ENCODE measurements at regions not wholly inside any gene's neighbourhood (a gene's known extent, or its start where the extent isn't known, plus 50 kb on each side); places are given as distances from the start of the nearest gene placed in this dataset.

DNA sequence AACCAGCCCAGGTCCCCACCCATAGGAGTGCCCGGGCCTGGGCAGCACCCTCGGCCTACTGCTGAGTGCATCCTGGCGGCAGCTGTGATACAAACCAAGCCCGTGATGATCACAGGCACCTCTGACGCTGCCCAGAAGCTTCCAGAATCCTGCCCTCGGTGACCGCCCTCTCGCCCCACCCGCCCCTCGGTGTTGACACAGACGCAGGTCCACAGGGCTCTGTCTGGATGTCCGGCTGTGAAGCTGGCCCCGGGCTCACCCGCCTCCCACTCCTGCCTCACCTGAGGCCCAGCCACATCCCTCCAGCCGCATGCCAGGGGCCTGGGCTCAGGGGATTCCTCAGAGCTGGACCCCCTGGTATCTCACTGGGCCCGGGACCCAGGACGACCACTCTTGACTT, 191.0 kb downstream of the BRD1 start:
- no peak for DNase-seq

GRCh38 chr22:49636214-49636613, 191.5 kb downstream of the BRD1 start:
- DNase-seq: no peak

DNA sequence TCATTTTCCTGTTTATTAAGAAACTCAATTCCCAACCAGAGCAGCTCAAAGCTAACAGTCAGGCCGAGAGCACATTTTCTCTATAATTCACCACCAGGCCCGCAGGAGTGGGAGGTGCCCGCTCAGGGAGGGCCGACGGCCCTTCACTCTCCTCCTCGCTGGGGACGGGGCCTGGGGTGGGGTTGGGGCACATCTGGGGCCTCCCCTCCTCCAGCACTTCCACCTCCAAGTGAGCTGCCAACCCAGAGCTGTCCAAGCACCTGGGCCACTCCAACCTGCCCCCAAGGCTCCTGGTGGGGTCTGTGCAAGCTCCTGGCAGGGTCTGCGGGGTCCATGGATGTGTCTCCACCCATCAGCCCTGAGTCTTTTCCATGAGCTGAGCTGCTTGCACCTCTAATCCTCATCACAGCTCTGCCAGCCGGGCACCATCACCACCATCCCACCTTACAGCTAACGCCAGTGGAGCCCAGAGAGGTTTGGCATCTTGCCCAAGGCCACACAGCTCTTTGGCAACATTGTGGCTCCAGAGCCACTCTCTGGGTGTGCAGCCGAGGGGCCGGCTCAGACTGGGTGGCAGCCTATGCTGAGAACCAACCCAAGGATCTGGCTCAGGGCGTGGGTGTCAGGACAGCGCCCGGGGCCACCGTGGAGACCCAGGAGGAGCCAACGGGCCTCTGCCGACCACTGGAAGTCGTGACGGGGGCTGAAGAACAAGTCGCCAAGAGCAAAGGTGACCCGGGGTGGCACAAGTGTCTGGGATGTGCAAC, 193.5 kb downstream of the BRD1 start:
- DNase-seq: no peak

DNA sequence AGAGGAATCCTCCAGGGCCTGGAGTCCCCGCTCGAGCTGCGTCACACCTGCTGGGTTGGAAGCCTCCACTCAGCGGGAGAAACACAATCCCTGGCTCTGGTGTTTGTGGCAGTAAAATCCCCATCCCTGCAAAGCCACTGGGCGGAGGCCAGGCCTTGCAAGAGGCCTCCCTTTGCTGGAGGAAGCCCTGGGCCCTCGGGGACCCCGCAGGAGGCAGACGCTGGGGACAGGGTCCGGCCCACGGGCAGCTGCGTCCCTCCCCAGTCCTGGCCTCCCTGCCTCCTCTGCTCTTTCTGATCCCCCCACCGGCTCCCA, 194.7 kb downstream of the BRD1 start:
- no peak for DNase-seq

DNA sequence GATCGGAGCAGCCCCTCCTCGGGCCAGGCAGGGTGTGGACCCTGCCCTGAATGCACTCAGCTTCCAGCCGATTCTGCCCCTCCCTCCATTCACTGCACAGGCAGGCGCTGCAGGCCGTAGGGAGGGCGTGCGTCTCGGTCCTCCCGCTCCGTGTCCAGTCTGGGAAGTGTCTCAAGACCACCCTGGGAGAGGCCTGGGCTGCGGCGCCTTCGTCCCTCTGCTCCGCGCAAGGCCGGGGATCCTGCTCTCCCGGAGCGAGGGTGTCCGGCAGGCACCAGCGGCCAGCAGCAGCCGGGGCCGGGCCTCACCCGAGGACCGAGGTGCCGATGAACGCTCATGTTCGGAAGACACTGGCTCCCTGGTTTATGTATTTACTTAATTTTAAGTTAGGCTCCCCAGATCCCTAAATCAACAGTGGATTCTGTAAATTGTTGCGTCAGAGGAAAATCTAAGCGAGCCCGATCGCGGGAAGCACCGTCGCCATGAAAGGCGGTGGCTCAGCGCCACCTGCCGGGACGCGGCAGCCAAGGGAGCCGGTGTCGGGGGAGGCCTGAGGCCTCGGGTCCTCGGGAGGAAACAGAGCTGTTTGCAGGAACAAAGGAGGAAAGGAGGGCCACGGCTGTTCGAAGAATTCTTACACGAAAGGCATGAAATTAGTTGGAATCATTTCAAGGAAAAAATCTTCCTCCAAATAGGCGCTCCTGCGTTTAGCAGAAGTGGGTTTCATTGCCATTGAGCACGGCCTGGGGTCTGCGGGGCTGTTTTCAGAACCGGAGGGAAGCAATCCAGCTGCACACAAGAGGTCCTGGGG, 195.3 kb downstream of the BRD1 start:
- DNase-seq: no peak

DNA sequence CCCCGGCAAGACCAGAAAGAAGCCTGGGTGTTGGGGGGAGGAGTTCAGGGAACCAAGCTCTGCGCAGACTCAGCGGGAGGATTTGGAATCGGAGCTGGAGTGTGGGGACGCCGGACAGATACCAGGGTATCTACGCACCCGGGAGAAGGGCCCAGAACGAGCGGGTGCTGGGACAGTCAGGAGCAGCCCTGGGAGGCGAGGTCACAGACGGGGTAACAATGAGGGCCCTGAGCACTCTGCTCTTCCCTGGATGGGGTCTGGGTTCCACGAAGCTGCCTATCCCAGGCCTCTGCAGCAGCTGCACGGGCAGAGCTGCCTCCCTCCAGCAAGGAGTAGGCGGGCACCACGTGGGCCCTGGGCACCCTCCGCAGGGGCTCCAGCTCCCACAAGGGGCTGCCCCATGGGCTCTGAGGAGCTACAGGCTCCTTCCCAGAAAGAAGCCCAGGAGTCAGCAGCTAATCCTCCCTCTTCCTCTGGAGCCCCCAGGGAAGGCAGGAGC, 197.2 kb downstream of the BRD1 start:
- DNase-seq: no peak

DNA sequence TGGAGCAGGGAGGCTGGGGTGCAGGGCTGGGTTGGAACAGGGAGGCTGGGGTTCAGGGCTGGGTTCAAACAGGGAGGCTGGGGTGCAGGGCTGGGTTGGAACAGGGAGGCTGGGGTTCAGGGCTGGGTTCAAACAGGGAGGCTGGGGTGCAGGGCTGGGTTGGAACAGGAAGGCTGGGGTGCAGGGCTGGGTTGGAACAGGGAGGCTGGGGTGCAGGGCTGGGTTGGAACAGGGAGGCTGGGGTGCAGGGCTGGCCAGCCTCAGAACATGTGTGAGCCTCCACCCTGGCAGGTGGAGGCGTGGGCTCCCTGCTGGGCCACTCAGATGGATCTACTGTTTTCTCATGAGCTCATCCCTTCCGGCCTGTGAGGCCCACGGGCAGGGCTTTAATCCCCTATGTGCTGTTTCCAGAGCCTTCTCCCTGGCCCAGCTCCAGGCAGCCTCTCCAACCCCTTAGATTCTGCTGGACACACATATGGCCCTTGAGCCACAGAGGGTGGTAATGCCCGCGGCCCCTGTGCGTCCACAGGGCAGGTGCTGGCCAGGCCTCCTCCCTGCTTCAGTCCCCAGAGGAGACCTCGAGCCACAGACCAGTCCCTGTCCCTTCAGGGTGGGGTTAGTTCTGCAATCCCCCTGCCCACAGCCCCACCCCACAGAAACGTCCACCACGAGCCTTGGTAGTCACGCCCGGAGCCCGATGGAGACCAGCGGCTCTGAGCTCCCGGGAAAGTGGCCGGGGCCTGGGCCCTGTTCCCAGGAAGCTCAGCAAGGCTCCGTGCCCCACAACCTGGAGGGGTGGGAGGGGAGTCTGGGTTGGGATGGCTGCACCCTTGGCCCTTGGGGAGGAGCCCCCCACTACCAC, 197.9 kb downstream of the BRD1 start:
- DNase-seq: no peak

- DNase-seq: no peak
Observed at GRCh38 chr22:49629261-49629570, 198.5 kb downstream of the BRD1 start.

DNA sequence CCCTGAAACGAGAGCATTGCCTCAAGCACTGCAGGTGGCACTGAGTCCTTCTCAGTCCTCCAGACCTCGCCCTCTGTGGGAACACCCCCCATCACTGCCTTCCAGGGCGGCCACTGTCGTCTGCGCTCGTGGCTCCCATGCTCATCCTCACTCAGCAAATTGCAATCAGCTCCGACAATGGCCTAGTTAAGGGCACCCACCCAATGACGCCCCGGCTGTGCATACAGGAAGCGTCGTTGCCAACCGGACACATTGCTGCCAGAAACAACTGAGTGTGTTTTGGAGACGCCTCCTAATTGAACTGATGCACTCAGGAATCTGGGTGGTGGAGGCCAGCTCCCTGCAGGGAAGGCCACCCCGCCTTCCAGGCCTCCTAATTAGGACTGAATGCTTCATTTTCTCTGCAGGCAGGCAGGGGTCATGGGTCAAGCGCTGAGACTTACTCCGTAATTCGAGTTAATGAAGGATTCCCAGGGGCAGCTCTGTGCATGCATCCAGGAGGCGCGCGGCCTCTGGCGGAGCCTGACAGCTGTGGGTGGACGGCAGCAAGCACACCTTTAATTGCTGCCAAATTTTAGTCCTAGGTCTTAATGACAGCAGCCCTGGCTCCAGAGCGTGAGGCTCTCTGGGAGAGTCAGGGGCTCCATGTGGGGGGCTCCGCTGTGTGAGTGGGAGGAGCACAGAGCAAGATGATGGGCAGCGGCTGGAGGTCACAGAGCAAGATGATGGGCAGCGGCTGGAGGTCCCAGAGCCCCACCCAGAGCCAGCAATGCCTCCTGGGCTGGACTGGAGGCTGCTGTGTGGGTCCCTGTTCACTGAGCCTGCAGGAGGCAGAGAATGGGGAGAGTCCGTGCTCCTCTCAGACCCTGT, 199.0 kb downstream of the BRD1 start:
- DNase-seq: no peak

DNA sequence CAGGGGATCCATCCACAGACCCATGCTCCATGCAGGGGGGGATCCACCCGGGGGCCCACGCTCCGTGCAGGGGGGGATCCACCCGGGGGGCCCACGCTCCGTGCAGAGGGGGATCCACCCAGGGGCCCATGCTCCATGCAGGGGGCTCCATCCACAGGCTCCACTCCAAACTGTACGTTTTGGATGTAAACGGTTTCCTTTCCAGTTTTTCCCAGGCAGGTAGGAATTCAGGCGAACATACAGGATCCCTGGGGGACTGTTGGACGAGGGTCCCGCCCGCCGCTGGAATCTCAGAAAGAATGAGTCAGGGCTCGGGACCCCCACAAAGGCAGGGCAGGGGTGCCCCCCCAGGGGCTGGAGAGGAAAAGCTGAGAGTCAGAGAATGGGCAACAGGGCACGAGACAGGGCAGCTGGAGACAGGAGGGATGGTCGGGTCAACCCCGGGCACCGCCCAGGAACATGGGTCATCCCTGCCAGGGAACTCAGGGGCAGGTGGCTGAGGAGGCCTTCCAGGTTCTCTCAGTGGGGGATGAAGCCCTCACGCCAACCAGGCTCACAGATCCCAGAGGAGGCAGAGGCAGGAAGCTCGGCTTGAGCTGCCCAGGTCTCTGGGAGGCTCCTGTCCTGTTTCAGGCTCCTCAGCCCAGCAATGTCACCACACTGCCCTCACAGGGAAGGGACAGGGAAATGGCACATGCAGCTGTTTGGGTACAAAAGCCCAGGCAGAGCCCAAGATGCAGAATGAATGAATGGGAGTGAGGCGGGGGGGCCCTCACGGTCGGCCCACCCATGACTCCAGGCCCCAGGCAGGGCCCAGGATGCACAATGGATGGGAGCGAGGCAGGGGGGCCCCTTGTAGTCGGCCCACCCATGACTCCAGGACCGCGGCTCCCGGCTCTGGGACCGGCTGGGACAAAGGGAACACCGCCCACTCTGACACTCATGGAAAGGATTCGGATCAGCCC, 200.2 kb downstream of the BRD1 start:
- no peak for DNase-seq

GRCh38 chr22:49626361-49627216, 201.1 kb downstream of the BRD1 start:
- no peak for DNase-seq

- no peak for DNase-seq
Observed at GRCh38 chr22:49624421-49625177, 203.1 kb downstream of the BRD1 start.

DNA sequence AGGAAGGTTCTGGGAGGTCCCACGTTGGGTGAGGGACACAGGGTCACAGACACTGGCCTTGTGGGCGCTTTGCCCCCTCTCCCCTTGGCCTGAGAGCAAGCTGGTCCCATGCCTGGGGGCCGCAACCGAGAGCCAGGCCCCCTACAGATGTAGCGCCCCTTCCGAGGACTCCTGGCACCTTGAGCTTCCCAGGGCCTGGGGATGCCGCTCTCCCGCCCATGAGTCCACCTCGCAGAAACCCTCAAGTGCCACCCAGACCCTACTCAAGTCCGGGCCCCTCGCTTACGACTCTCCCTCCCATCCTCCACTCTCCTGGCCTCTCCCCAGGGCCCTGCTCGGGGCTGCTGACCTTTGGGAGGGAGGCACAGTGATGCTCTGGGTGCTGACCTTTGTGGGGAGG, 204.0 kb downstream of the BRD1 start:
- DNase-seq: no peak

DNA sequence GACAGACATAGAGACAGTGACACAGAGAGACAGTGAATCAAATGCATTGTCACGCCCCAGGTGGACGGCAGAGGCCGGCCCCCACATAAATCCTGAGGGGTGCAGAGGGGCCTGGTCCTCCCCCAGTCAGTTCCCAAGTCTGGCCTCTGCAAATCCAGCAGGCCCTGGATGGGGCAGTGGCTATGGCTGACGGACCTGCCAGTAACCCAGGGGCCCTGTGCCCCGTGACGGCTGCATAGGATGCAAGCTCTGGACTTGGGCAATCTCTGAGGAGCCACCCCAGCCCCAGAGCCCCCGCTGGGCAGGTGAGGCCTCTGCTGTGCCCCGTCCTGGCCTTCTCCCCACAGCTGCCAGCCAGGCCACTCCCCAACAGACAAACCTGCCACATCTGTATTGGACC, 204.5 kb downstream of the BRD1 start:
- no peak for DNase-seq

DNA sequence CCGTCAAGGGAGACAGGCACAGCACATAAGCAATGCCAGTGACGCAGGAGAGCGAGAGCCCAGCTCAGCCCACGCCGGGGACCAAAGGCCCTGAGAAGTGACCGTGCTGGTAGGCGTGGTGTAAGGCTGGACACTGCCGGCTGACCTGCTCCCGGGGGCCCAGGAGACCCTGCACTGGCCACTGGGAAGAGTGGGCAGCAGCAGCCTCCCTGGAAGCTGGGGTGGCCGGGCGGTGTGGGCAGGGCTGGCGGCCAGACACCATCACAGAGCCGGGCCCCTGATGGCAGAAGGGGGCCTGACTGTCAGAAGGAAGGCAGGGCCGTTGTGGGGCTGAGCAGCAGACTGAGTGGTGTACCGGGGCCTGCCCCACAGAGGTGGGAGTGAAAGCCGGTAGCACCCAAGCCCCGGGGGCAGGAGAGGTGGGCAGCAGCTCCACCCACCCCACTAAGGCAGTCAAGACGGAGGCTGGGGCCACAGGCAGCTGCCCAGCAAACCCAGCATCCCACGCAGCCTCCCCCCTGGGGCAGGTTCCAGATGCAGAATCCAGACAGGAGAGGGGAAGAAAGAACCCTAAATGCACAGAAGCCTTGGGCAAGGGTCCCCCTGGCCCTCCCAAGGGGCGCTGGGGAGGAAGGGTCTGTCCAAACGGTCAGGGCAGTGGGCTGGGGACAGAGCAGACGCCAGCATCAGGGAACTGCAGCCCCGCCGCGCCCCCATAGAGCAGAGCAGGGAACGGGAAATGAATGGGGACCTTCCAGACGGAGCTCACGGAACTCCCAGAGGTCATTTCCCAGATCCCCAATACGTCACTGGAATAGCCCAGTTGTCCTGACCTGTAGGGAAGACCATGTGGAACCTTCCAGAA, 205.2 kb downstream of the BRD1 start:
- no peak for DNase-seq

GRCh38 chr22:49621601-49622210, 206.0 kb downstream of the BRD1 start:
- DNase-seq: no peak

DNA sequence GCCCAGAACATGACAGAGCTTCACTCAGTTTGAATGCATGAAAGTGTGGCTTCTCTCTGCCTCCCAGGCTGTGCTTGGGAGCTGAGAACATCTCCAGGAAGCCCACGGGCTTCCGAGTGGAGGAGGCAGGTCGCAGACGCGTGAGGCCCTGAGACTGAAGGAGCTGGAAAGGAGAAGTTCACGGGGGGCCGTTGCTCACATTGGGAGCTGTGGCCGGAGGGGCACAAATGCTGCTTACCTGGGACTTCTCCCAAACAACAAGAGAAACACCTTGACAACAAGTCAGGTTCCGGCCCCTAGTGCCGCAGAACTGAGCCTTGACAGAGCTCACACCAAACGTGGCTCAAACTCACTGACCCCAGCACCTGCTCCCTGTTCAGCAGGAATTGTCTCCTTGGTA, 207.0 kb downstream of the BRD1 start:
- DNase-seq: no peak

GRCh38 chr22:49620003-49620556, 207.6 kb downstream of the BRD1 start:
- no peak for DNase-seq
